NCI-H524 (cell line): ENCODE measurements at regions not wholly inside any gene's neighbourhood (a gene's known extent, or its start where the extent isn't known, plus 50 kb on each side); places are given as distances from the start of the nearest gene placed in this dataset.

Experiments used
- DNase-seq, 2 experiments: peaks; one replicate each; lab custom pipeline; 2025; lab: John Stamatoyannopoulos, UW

- no peak for DNase-seq
These were observed 94.3 kb downstream of the C17orf67 start for GRCh38 chr17:56739376-56739775.

- no peak for DNase-seq
These were observed 93.9 kb downstream of the C17orf67 start for GRCh38 chr17:56739776-56740175.

GRCh38 chr17:56740481-56740880 is 93.2 kb downstream of the C17orf67 start:
- no peak for DNase-seq
